ENCODE measurements at regions not wholly inside any gene's neighbourhood (a gene's known extent, or its start where the extent isn't known, plus 50 kb on each side); places are given as distances from the start of the nearest gene placed in this dataset.
"Not testable (repeated sequence)": the region's sequence is repeated elsewhere in the genome, so short reads cannot be mapped to it uniquely, and the experiment has no call there.

DNA sequence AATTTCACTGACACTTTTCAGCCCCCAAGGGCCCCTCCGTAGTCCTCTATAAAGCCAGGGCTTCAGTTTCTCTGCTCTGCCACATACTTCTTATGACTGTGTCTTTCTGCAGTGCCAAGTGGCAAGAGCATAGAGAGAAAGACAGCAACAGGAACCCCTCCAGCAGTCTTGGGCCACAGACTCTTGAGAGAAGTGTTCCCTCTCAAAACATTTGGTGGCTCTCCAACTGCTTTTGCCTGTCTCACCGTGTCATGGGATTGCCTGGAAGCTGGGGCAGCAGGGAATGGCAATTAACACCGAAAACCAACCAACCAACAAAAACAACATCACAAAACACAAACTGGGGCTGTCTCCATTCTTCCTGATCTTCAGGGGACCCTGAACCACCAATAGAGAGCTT, 73.8 kb upstream of the ELN start:
- H3K36me3 ChIP-seq (ENCODE audit: control insufficient read depth, insufficient read depth, low read length) = no peaks in the 10 kb centered on the region
- CTCF ChIA-PET = interaction anchor here (1.1 kb wide), 1 partner anchor 73 kb away, joined by 8 read pairs; no protein-coding TSS in a partner anchor
- TF ChIP-seq, protein P1, sequence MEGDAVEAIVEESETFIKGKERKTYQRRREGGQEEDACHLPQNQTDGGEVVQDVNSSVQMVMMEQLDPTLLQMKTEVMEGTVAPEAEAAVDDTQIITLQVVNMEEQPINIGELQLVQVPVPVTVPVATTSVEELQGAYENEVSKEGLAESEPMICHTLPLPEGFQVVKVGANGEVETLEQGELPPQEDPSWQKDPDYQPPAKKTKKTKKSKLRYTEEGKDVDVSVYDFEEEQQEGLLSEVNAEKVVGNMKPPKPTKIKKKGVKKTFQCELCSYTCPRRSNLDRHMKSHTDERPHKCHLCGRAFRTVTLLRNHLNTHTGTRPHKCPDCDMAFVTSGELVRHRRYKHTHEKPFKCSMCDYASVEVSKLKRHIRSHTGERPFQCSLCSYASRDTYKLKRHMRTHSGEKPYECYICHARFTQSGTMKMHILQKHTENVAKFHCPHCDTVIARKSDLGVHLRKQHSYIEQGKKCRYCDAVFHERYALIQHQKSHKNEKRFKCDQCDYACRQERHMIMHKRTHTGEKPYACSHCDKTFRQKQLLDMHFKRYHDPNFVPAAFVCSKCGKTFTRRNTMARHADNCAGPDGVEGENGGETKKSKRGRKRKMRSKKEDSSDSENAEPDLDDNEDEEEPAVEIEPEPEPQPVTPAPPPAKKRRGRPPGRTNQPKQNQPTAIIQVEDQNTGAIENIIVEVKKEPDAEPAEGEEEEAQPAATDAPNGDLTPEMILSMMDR (IDR thresholded peaks at IDR 0.05; ENCODE audit: insufficient read depth, low read depth, low read length) = no peak
- no peak for DNase-seq (ENCODE audit: low read depth)
- H3K4me3 ChIP-seq (ENCODE audit: low read depth, low read length) = no peak overlapping the region
- POLR2A ChIA-PET = no interaction called here
- H3K27me3 ChIP-seq (ENCODE audit: control insufficient read depth, insufficient read depth, low read length) = no peaks in the 10 kb centered on the region

DNA sequence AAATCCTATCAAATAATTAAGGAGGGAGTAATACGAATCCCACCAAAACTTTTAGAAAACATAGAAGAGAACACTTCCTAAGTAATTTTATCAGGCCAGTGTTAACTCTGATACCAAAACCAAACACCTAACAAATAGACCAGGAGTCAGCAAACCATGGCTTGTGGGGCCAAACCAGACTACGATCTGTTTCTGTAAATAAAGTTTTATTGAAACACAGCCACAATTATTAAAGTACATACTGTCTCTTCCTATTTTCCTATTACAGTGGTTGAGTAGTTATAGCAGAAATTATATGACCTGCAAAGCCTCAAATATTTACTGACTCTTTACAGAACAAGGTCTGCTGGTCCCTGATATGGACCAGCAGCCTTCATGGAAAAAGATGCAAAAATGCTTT, 73.1 kb upstream of the ELN start:
- no peak for DNase-seq (ENCODE audit: low read depth)
- H3K27me3 ChIP-seq (ENCODE audit: control insufficient read depth, insufficient read depth, low read length) = no peaks in the 10 kb centered on the region
- POLR2A ChIA-PET = no interaction called here
- CTCF ChIA-PET = no interaction called here
- no peaks in the 10 kb centered on the region for H3K36me3 ChIP-seq (ENCODE audit: control insufficient read depth, insufficient read depth, low read length)
- TF ChIP-seq, protein P1 (IDR thresholded peaks at IDR 0.05; ENCODE audit: insufficient read depth, low read depth, low read length) = no peak
- H3K4me3 ChIP-seq (ENCODE audit: low read depth, low read length) = no peak overlapping the region

DNA sequence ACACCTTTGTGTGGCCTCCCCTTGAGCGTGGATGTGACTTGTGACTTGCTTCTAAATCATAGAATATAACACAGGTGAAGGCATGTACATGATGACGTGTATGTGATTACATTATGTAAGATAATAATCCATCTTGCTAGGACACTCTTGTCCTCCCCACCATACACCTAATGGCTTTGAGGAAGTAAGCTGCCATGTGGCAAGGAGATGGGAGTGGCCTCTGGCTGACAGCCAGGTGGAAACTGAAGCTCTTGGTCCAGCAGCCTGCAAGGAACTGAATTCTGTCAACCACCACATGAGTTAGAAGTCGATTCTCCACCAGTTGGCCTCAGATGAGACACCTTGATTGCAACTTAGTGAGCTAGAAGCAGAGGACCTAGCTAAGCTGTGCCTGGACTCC, 67.4 kb upstream of the ELN start:
- ChIA-PET CTCF (interaction anchor here (1.2 kb wide), 1 partner anchor 19 kb away, joined by 3 read pairs; no protein-coding TSS in a partner anchor), POLR2A (interaction anchor here (0.6 to 0.7 kb wide), 2 partner anchors 77 to 88 kb away, joined by 5 to 8 read pairs; no protein-coding TSS in a partner anchor)
- no peak for DNase-seq (ENCODE audit: low read depth)
- Histone ChIP-seq H3K4me3 (ENCODE audit: low read depth, low read length) (no peak overlapping the region), H3K27me3 (ENCODE audit: control insufficient read depth, insufficient read depth, low read length) (no peaks in the 10 kb centered on the region), H3K36me3 (ENCODE audit: control insufficient read depth, insufficient read depth, low read length) (no peaks in the 10 kb centered on the region)
- TF ChIP-seq, protein P1 (IDR thresholded peaks at IDR 0.05; ENCODE audit: insufficient read depth, low read depth, low read length) = no peak

DNA sequence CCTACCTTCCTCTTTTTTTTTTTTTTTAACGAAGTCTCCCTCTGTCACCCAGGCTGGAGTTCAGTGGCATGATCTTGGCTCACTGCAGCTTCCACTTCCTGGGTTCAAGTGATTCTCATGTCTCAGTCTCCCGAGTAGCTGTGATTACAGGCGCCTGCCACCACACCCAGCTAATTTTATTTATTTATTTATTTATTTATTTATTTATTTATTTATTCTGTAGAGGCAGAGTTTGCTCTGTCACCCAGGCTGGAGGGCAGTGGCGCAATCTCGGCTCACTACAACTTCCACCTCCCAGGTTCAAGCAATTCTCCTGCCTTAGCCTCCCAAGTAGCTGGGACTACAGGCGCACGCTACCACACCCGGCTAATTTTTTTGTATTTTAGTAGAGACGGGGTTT, 66.0 kb upstream of the ELN start:
- H3K27me3 ChIP-seq (ENCODE audit: control insufficient read depth, insufficient read depth, low read length); H3K36me3 ChIP-seq (ENCODE audit: control insufficient read depth, insufficient read depth, low read length); CTCF ChIA-PET; H3K4me3 ChIP-seq (ENCODE audit: low read depth, low read length); POLR2A ChIA-PET; DNase-seq (ENCODE audit: low read depth): not testable (repeated sequence)

DNA sequence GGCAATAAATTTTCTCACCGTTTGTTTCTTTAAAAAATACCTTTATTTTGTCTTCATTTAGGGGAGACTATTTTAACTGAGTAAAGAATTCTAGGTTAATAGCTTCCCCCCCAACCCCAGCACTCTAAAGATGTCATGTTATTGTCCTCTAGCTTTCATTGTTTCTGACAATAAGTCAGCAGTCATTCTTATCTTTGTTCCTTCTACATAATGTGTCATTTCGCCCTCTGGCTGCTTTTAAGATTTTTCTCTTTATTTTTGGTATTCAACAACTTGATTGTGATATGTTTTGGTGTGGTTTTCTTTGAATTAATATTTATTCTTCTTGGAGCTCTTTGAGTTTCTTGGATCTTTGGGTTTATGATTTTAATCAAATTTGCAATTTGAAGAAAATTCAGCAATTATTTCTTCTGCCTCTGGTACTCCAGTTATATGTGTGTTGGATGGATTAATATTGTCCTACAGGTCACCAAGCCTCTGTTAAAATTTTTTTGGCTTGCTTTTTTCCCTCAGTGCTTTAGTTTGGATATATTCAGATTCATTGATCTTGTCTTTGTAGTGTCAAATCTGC, 64.6 kb upstream of the ELN start:
- H3K4me3 ChIP-seq (ENCODE audit: low read depth, low read length) = no peak overlapping the region
- H3K36me3 ChIP-seq (ENCODE audit: control insufficient read depth, insufficient read depth, low read length) = no peaks in the 10 kb centered on the region
- no peak for DNase-seq (ENCODE audit: low read depth)
- POLR2A ChIA-PET = no interaction called here
- no peaks in the 10 kb centered on the region for H3K27me3 ChIP-seq (ENCODE audit: control insufficient read depth, insufficient read depth, low read length)
- CTCF ChIA-PET = interaction anchor here (0.6 to 1.0 kb wide), 2 partner anchors 41 to 58 kb away, joined by 3 read pairs; no protein-coding TSS in a partner anchor
- TF ChIP-seq, protein P1 (IDR thresholded peaks at IDR 0.05; ENCODE audit: insufficient read depth, low read depth, low read length) = no peak

DNA sequence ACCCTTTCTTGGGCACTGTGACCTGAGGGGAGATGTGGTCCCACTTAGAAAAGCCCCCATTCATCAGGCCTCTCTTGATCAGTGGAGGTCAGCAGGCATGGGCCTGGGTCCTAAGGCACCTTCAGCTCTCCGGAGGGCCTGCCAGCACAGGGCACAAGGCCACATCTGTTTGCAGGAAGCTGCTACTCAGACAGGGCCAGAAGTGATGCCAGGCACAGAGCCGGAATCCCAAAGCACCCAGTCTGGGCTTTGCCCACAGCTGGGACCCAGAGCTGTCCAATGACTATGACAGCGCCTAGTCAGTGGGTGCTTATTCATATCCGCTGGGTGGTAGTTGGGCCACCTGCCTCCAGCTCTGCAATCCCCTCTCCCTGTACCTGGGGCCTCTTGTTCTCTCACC, 63.2 kb upstream of the ELN start:
- ChIA-PET POLR2A (no interaction called here), CTCF (no interaction called here)

More for the DNA sequence above, 63.2 kb upstream of the ELN start:
- DNase-seq (ENCODE audit: low read depth) = no peak
- Histone ChIP-seq H3K27me3 (ENCODE audit: control insufficient read depth, insufficient read depth, low read length) (no peaks in the 10 kb centered on the region), H3K36me3 (ENCODE audit: control insufficient read depth, insufficient read depth, low read length) (no peaks in the 10 kb centered on the region), H3K4me3 (ENCODE audit: low read depth, low read length) (no peak overlapping the region)
- TF ChIP-seq, protein P1 (IDR thresholded peaks at IDR 0.05; ENCODE audit: insufficient read depth, low read depth, low read length) = no peak

Data from BJ (cell line).